NCI-H1436 (cell line): ENCODE measurements at regions not wholly inside any gene's neighbourhood (a gene's known extent, or its start where the extent isn't known, plus 50 kb on each side); places are given as distances from the start of the nearest gene placed in this dataset.
"Not testable (repeated sequence)": the region's sequence is repeated elsewhere in the genome, so short reads cannot be mapped to it uniquely, and the experiment has no call there.

Experiments used
- DNase-seq: peaks from one replicate; lab custom pipeline; 2025; lab: John Stamatoyannopoulos, UW

GRCh38 chr6:82801083-82801482, 264.6 kb downstream of the UBE3D start:
- no peak for DNase-seq

DNA sequence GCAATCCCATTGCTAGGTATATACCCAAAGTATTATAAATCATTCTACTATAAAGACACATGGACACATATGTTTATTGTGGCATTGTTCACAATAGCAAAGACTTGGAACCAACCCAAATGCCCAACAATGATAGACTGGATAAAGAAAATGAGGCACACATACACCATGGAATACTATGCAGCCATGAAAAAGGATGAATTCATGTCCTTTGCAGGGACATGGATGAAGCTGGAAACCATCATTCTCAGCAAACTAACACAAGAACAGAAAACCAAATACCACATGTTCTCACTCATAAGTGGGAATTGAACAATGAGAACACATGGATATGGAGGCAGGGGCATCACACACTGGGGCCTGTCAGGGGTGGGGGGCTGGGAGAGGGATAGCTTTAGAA, 249.4 kb downstream of the UBE3D start:
- not testable (repeated sequence) for DNase-seq

GRCh38 chr6:82818727-82819126, 246.9 kb downstream of the UBE3D start:
- DNase-seq = no peak

DNA sequence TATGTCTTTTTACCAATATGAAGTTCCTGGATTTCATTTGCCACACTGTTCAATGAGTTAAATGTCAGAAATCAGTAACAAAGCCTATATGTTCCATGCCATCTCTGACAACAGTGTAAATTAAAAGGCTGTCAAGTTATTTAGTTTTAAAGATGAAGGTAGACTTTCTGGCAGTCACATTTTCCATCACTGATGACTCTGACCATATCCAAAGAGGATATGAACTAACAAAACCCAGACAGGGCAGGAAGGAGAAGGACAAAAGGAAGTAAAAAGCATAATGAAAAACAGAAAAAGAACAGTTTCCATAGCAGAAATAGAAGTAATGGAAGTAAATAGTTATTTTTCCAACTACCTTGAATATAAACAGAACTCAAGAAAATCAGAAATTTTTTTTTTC, 242.3 kb downstream of the UBE3D start:
- no peak for DNase-seq

DNA sequence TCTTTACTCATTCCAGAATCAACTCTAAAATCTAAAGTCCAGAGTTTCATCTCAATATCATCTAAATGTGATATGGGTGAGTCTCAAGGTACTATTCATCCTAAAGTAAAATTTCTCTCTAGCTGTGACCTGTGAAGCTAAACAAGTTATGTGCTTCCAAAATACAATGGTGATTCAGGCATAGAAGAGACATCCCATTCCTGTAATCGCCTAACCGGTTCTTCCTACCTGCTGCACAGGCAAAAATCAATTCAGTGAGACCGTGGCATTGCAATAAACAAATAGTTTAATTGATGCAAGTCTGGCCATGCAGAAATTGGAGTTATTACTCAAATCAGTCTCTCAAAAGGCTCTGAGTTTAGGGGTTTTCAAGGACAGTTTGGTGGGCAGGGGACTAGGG, 232.8 kb downstream of the UBE3D start:
- no peak for DNase-seq

- DNase-seq = no peak
Measured at GRCh38 chr6:82833481-82833880, 232.2 kb downstream of the UBE3D start.

DNA sequence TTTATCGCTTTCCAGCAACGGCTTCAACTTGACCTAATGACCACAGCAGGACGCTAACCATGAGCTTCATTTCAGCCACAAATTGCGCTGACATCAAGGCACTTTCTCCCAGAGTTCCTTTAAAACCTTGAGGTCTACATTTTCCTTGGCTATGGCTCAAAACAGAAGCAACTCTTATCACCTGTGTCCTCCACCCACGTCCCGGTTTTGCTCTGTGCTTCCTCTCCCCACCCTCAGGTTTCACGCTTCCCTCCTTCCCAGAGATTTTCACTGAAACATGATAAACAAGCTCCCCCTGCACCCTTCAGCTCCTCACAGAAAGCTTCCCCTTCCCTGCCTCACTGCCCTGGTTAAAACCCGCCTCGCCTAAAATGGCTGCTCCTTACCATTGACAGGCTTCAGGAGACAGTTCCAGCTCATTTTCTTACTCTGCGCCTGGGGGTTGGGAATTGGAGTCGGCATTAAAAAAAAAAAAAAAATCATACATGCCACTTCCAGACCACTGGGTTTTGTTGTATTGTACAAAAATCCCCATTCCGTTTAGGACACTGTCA, 229.5 kb downstream of the UBE3D start:
- DNase-seq = no peak

GRCh38 chr6:82840571-82840970, 225.1 kb downstream of the UBE3D start:
- DNase-seq = no peak

- DNase-seq = no peak
Measured at GRCh38 chr6:82841309-82841708, 224.3 kb downstream of the UBE3D start.
